ENCODE measurements at regions not wholly inside any gene's neighbourhood (a gene's known extent, or its start where the extent isn't known, plus 50 kb on each side); places are given as distances from the start of the nearest gene placed in this dataset.

GRCh38 chr20:58565461-58566175 is 50.4 kb upstream of the APCDD1L start:
- DNase-seq (ENCODE audit: low spot score), result no peak
